K562 (cell line): ENCODE measurements at regions not wholly inside any gene's neighbourhood (a gene's known extent, or its start where the extent isn't known, plus 50 kb on each side); places are given as distances from the start of the nearest gene placed in this dataset.

Experiments used
- ARID1B ChIP-seq: fragments of 450-650 bp; IDR thresholded peaks from 2 replicates; pipeline ENCODE4 v1.6.1; 2016; ENCODE audit warnings: antibody characterized with exemption, mild to moderate bottlenecking, inconsistent platforms
- CREM ChIP-seq: IDR thresholded peaks from 2 replicates; pipeline ENCODE4 v1.6.1; 2014; ENCODE audit warnings: antibody characterized with exemption, low read depth
- DIDO1 ChIP-seq: fragments of 450-650 bp; IDR thresholded peaks from 2 replicates; pipeline ENCODE4 v1.6.1; 2016; ENCODE audit warnings: low read depth, missing biosample characterization, missing genetic modification characterization
- HMG20A ChIP-seq: fragments of 450-650 bp; formaldehyde crosslinking; conservative IDR thresholded peaks from 2 replicates; pipeline ENCODE4 v1.4.0; 2020; ENCODE audit warnings: mild to moderate bottlenecking, mixed read lengths
- ILF3 ChIP-seq: fragments of 450-650 bp; IDR thresholded peaks from 2 replicates; pipeline ENCODE4 v1.6.1; 2018; ENCODE audit warnings: antibody characterized with exemption, mild to moderate bottlenecking, moderate library complexity, borderline replicate concordance
- ILK ChIP-seq: fragments of 450-650 bp; IDR thresholded peaks from 2 replicates; pipeline ENCODE4 v1.6.1; 2016; ENCODE audit warnings: missing genetic modification characterization, low read depth, mild to moderate bottlenecking, missing compliant biosample characterization, moderate library complexity, borderline replicate concordance
- JUNB ChIP-seq: fragments of 450-650 bp; formaldehyde crosslinking; conservative IDR thresholded peaks from 2 replicates; pipeline ENCODE4 v1.4.0; 2020; ENCODE audit warnings: mild to moderate bottlenecking
- MAFF ChIP-seq: IDR thresholded peaks from 2 replicates; pipeline ENCODE4 v1.6.1; 2012; ENCODE audit warnings: low read length, improper control_type of control experiment
- MAFK ChIP-seq: IDR thresholded peaks from 2 replicates; pipeline ENCODE4 v1.6.1; 2011; ENCODE audit warnings: low read length, improper control_type of control experiment
- MED1 ChIP-seq: sonication (generic); formaldehyde crosslinking; IDR thresholded peaks from 2 replicates; pipeline ENCODE4 v1.8.1; 2023; ENCODE audit warnings: missing genetic modification reagents, borderline replicate concordance
- MTF1 ChIP-seq: fragments of 250-450 bp; sonication (Bioruptor Pico); IDR thresholded peaks from 2 replicates; pipeline ENCODE4 v1.9.0; 2021; ENCODE audit warnings: moderate library complexity, mild to moderate bottlenecking, inconsistent platforms, borderline replicate concordance
- MXI1 ChIP-seq: IDR thresholded peaks from 2 replicates; pipeline ENCODE4 v1.6.1; 2011; ENCODE audit warnings: low read depth, mild to moderate bottlenecking, improper control_type of control experiment, low read length
- RAD51 ChIP-seq: fragments of 450-650 bp; IDR thresholded peaks from 2 replicates; pipeline ENCODE4 v1.7.1; 2016; ENCODE audit warnings: low read depth, mild to moderate bottlenecking, borderline replicate concordance
- ZHX1 ChIP-seq: fragments of 150-350 bp; conservative IDR thresholded peaks from 2 replicates; pipeline ENCODE4 v1.6.1; 2014; ENCODE audit warnings: low read length
- ZNF146 ChIP-seq: IDR thresholded peaks from one replicate; pipeline ENCODE4 v1.6.1; 2018; ENCODE audit warnings: missing compliant biosample characterization; ENCODE audit not compliant: unreplicated experiment
- ZNF282 ChIP-seq: sonication (generic); formaldehyde crosslinking; IDR thresholded peaks from 2 replicates; pipeline ENCODE4 v1.8.1; 2023; ENCODE audit warnings: missing genetic modification reagents
- ZNF41 ChIP-seq: fragments of 250-450 bp; sonication (Bioruptor Pico); conservative IDR thresholded peaks from 2 replicates; pipeline ENCODE4 v1.4.0; 2020; ENCODE audit warnings: mild to moderate bottlenecking
- ZNF507 ChIP-seq: conservative IDR thresholded peaks from 2 replicates; pipeline ENCODE4 v1.6.1; 2017; ENCODE audit warnings: missing genetic modification characterization, missing compliant biosample characterization
- ZNF764 ChIP-seq: fragments of 250-450 bp; sonication (Bioruptor Pico); IDR thresholded peaks from 2 replicates; pipeline ENCODE4 v1.4.0; 2020; ENCODE audit warnings: low read depth, mild to moderate bottlenecking, moderate library complexity
- ZNF79 ChIP-seq: fragments of 250-450 bp; sonication (Bioruptor Pico); IDR thresholded peaks from 2 replicates; pipeline ENCODE4 v1.4.0; 2020; ENCODE audit warnings: low read depth, mild to moderate bottlenecking, moderate library complexity
- TF ChIP-seq, protein P1 (sequence below): sonication (generic); formaldehyde crosslinking; IDR thresholded peaks from 2 replicates; pipeline ENCODE4 v1.5.0; 2020; ENCODE audit warnings: missing genetic modification reagents
- TF ChIP-seq, protein P2 (sequence below): sonication (generic); IDR thresholded peaks from 2 replicates; pipeline ENCODE4 v1.6.1; 2016
- TF ChIP-seq, protein P3 (sequence below), 2 experiments: IDR thresholded peaks; 2 replicates each; pipeline ENCODE4 v1.6.1; 2012; ENCODE audit warnings: improper control_type of control experiment in 2 of 2, low read depth in 2 of 2, low read length in 2 of 2, borderline replicate concordance in 1 of 2

GRCh38 chr7:153413540-153414287 lies 638.5 kb upstream of the DPP6 start (continued):
- TF ChIP-seq ILK (tag) (no peak), ZNF282 (no peak), ZNF146 (no peak), MAFK (peak; percentile 98), ZNF79 (CRISPR knock-in tag) (no peak), RAD51 (0 out of 2 replicates have a peak, but pooled peaks have one; percentile 10), JUNB (CRISPR knock-in tag) (no peak), HMG20A (CRISPR knock-in tag) (no peak), ILF3 (peak; percentile 90; the same call in 1 of the 2 replicates), MXI1 (peak; percentile 37), MED1 (no peak), DIDO1 (no peak), ZHX1 (0 out of 2 replicates have a peak, but pooled peaks have one; percentile 69), ZNF507 (tag) (no peak), ARID1B (0 out of 2 replicates have a peak, but pooled peaks have one; percentile 39), ZNF41 (CRISPR knock-in tag) (no peak), MTF1 (CRISPR knock-in tag) (no peak), ZNF764 (CRISPR knock-in tag) (no peak), CREM (peak; percentile 63), MAFF (peak; percentile 98)
- TF ChIP-seq, protein P1, sequence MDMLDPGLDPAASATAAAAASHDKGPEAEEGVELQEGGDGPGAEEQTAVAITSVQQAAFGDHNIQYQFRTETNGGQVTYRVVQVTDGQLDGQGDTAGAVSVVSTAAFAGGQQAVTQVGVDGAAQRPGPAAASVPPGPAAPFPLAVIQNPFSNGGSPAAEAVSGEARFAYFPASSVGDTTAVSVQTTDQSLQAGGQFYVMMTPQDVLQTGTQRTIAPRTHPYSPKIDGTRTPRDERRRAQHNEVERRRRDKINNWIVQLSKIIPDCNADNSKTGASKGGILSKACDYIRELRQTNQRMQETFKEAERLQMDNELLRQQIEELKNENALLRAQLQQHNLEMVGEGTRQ (CRISPR knock-in tag) = no peak
- TF ChIP-seq, protein P2, sequence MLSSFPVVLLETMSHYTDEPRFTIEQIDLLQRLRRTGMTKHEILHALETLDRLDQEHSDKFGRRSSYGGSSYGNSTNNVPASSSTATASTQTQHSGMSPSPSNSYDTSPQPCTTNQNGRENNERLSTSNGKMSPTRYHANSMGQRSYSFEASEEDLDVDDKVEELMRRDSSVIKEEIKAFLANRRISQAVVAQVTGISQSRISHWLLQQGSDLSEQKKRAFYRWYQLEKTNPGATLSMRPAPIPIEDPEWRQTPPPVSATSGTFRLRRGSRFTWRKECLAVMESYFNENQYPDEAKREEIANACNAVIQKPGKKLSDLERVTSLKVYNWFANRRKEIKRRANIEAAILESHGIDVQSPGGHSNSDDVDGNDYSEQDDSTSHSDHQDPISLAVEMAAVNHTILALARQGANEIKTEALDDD = no peak; the same call in 1 of the 2 replicates
- TF ChIP-seq, protein P3, sequence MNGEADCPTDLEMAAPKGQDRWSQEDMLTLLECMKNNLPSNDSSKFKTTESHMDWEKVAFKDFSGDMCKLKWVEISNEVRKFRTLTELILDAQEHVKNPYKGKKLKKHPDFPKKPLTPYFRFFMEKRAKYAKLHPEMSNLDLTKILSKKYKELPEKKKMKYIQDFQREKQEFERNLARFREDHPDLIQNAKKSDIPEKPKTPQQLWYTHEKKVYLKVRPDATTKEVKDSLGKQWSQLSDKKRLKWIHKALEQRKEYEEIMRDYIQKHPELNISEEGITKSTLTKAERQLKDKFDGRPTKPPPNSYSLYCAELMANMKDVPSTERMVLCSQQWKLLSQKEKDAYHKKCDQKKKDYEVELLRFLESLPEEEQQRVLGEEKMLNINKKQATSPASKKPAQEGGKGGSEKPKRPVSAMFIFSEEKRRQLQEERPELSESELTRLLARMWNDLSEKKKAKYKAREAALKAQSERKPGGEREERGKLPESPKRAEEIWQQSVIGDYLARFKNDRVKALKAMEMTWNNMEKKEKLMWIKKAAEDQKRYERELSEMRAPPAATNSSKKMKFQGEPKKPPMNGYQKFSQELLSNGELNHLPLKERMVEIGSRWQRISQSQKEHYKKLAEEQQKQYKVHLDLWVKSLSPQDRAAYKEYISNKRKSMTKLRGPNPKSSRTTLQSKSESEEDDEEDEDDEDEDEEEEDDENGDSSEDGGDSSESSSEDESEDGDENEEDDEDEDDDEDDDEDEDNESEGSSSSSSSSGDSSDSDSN (IDR thresholded peaks at IDR 0.05; ENCODE audit: borderline replicate concordance in 1 of 2, low read depth in 2 of 2, low read length in 2 of 2) = no peak
